Naive thymus-derived CD4-positive, alpha-beta T cell (primary cell): ENCODE measurements at regions not wholly inside any gene's neighbourhood (a gene's known extent, or its start where the extent isn't known, plus 50 kb on each side); places are given as distances from the start of the nearest gene placed in this dataset.

Experiments
- ATAC-seq: fragments of 150-1000 bp; cut with Tn5 transposase; 2 replicates; pipeline ENCODE4 v1.10.0; 2021; ENCODE audit warnings: mild to moderate bottlenecking, moderate library complexity
- CTCF ChIA-PET: fragments of 350-600 bp; sonication (Branson Sonifier 250); formaldehyde crosslinking; loops from one replicate; lab custom pipeline; 2021; ENCODE audit warnings: antibody characterized with exemption; lab: Charles Lee
- POLR2A ChIA-PET: fragments of 350-600 bp; sonication (Branson Sonifier 250); formaldehyde crosslinking; loops from one replicate; lab custom pipeline; 2021; ENCODE audit warnings: antibody characterized with exemption, inconsistent platforms; lab: Charles Lee
- DNase-seq, 9 donors: peaks; one replicate each; pipeline versions ENCODE4 v3.0.0 to v3.0.0-alpha.2; 2020 to 2022; ENCODE audit warnings: mixed read lengths in 1 of 9
- H3K27ac ChIP-seq: one replicate; pipeline ENCODE4 v1.7.0; 2013; ENCODE audit warnings: mild to moderate bottlenecking, low read depth, low read length, moderate library complexity
- H3K27me3 ChIP-seq, 2 donors: one replicate each; pipeline ENCODE4 v1.7.0; 2013; ENCODE audit warnings: low read length in 2 of 2, mild to moderate bottlenecking in 2 of 2, moderate library complexity in 2 of 2; ENCODE audit not compliant: control insufficient read depth in 2 of 2, insufficient read depth in 2 of 2
- H3K36me3 ChIP-seq, 3 experiments: 1 replicate in 2 of 3; 2 replicates in 1 of 3; pipeline ENCODE4 v1.7.0; 2013; ENCODE audit warnings: low read length in 3 of 3, mild to moderate bottlenecking in 3 of 3, moderate library complexity in 1 of 3; ENCODE audit not compliant: insufficient read depth in 3 of 3, control insufficient read depth in 2 of 3
- H3K4me1 ChIP-seq, 2 donors: one replicate each; pipeline ENCODE4 v1.7.0; 2013; ENCODE audit warnings: low read length in 2 of 2, mild to moderate bottlenecking in 2 of 2, moderate library complexity in 1 of 2; ENCODE audit not compliant: control insufficient read depth in 2 of 2, insufficient read depth in 2 of 2
- H3K4me3 ChIP-seq: 2 replicates; pipeline ENCODE4 v1.7.0; 2013; ENCODE audit warnings: mild to moderate bottlenecking, low read length
- H3K9me3 ChIP-seq, 3 experiments: 1 replicate in 2 of 3; 2 replicates in 1 of 3; pipeline ENCODE4 v1.7.0; 2013; ENCODE audit warnings: low read length in 3 of 3; ENCODE audit not compliant: control insufficient read depth in 2 of 3
- H3K27ac Mint-ChIP-seq, 9 donors: one replicate each; pipeline ENCODE4 v1.8.0; 2020 to 2022; ENCODE audit warnings: mixed read lengths in 9 of 9, mild to moderate bottlenecking in 8 of 9, moderate library complexity in 5 of 9, inconsistent platforms in 2 of 9
- H3K27me3 Mint-ChIP-seq, 5 donors: one replicate each; pipeline ENCODE4 v1.8.0; 2021 to 2022; ENCODE audit warnings: mixed read lengths in 5 of 5, mild to moderate bottlenecking in 1 of 5
- H3K36me3 Mint-ChIP-seq, 5 donors: one replicate each; pipeline ENCODE4 v1.8.0; 2020 to 2022; ENCODE audit warnings: mixed read lengths in 5 of 5, mild to moderate bottlenecking in 3 of 5, inconsistent platforms in 1 of 5
- H3K4me1 Mint-ChIP-seq, 7 donors: one replicate each; pipeline ENCODE4 v1.8.0; 2020 to 2022; ENCODE audit warnings: mixed read lengths in 7 of 7, mild to moderate bottlenecking in 3 of 7, inconsistent platforms in 1 of 7
- H3K4me3 Mint-ChIP-seq, 10 donors: one replicate each; pipeline ENCODE4 v1.8.0; 2020 to 2022; ENCODE audit warnings: mild to moderate bottlenecking in 10 of 10, mixed read lengths in 10 of 10, moderate library complexity in 6 of 10, inconsistent platforms in 2 of 10
- H3K9me3 Mint-ChIP-seq, 11 donors: one replicate each; pipeline ENCODE4 v1.8.0; 2020 to 2022; ENCODE audit warnings: mixed read lengths in 11 of 11, mild to moderate bottlenecking in 4 of 11, inconsistent platforms in 1 of 11, moderate library complexity in 1 of 11
- intact Hi-C, 2 donors: fragments of 100-400 bp; cut with micrococcal nuclease; formaldehyde crosslinking; loops; one replicate each; pipeline ENCODE4 v1.15.1; 2023

- Histone ChIP-seq H3K4me1 (no peaks in the 10 kb centered on the region), H3K9me3 (peaks cover 0 to 3% (median 0%) of the 10 kb centered on the region in 3 experiments), H3K27me3 (no peaks in the 10 kb centered on the region), H3K27ac (no peak overlapping the region), H3K36me3 (no peaks in the 10 kb centered on the region), H3K4me3 (no peak overlapping the region)
- POLR2A ChIA-PET, result no interaction called here
- intact Hi-C loops, result no loop called here
- Mint-ChIP-seq H3K27me3 (peaks cover 0 to 4% (median 3%) of the 10 kb centered on the region in 5 donors), H3K36me3 (no peaks in the 10 kb centered on the region), H3K27ac (no peak overlapping the region), H3K9me3 (peaks cover 0 to 29% (median 10%) of the 10 kb centered on the region in 11 donors), H3K4me3 (no peak overlapping the region), H3K4me1 (no peaks in the 10 kb centered on the region)
- no peak for ATAC-seq
- no peak for DNase-seq
- CTCF ChIA-PET, result no interaction called here
These were observed 1370.3 kb upstream of the CITED2 start for GRCh38 chr6:140744659-140745320.

DNA sequence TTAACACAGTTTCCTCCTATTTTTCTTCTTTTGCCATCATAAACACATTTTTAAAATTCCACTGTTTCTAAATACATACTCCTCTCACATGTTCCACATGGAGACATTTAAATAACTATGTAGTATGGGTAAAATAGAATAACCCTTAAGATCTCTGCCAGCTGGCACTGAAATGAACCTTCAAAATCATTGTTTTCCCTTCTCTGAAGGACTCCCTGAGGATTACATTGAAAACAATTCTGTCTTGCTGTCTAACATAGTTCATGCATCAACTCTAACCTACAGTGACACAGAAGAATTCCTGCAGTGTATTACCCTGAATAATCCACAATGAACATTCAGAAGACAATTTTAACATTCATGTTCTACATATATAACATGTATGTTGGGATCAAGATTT lies 1361.8 kb upstream of the CITED2 start:
- no peak for ATAC-seq
- Histone ChIP-seq H3K27me3 (no peaks in the 10 kb centered on the region), H3K9me3 (no peaks in the 10 kb centered on the region), H3K36me3 (no peaks in the 10 kb centered on the region), H3K27ac (no peak overlapping the region), H3K4me3 (no peak overlapping the region), H3K4me1 (no peaks in the 10 kb centered on the region)
- POLR2A ChIA-PET, result no interaction called here
- intact Hi-C loops, result no loop called here
- Mint-ChIP-seq H3K4me1 (no peaks in the 10 kb centered on the region), H3K27me3 (peaks cover 0 to 4% (median 0%) of the 10 kb centered on the region in 5 donors), H3K27ac (no peak overlapping the region), H3K4me3 (no peak overlapping the region), H3K36me3 (no peaks in the 10 kb centered on the region), H3K9me3 (peaks cover 0 to 4% (median 0%) of the 10 kb centered on the region in 11 donors)
- no peak for DNase-seq
- CTCF ChIA-PET, result no interaction called here

DNA sequence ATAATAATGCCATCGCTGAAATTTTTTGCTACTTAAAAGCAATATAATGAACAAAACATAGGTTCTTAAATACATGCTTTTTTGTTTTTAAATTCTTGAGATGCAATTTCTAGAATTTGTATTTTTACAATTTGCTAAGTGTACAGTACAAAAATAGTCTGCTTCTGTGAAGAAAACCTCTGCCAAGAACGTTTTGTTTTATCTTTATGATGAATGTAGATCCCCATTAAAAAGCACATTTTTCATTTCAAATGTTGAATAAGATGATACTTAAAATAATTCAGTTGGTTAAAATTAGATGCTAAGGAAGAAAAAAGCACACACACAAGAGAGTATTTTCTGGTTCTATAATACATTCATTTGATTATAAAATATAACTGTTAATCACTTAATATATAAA lies 1358.5 kb upstream of the CITED2 start:
- no peaks in the 10 kb centered on the region for H3K4me1 Mint-ChIP-seq
- H3K9me3 ChIP-seq, result no peaks in the 10 kb centered on the region
- CTCF ChIA-PET, result no interaction called here
- H3K27me3 ChIP-seq, result no peaks in the 10 kb centered on the region
- no peaks in the 10 kb centered on the region for H3K36me3 Mint-ChIP-seq
- DNase-seq (no peak), ATAC-seq (no peak)
- H3K27ac Mint-ChIP-seq, result no peak overlapping the region
- no peak overlapping the region for H3K4me3 ChIP-seq
- H3K27ac ChIP-seq, result no peak overlapping the region
- no peaks in the 10 kb centered on the region for H3K36me3 ChIP-seq
- H3K4me1 ChIP-seq, result no peaks in the 10 kb centered on the region
- POLR2A ChIA-PET, result no interaction called here
- no peak overlapping the region for H3K4me3 Mint-ChIP-seq
- H3K27me3 Mint-ChIP-seq, result peaks cover 0 to 7% (median 0%) of the 10 kb centered on the region in 5 donors
- peaks cover 0 to 1% (median 0%) of the 10 kb centered on the region in 11 donors for H3K9me3 Mint-ChIP-seq
- intact Hi-C loops, result no loop called here

GRCh38 chr6:140732155-140732554 lies 1357.7 kb upstream of the CITED2 start:
- Mint-ChIP-seq H3K9me3 (no peaks in the 10 kb centered on the region), H3K4me1 (no peaks in the 10 kb centered on the region), H3K36me3 (no peaks in the 10 kb centered on the region), H3K4me3 (no peak overlapping the region), H3K27ac (no peak overlapping the region), H3K27me3 (peaks cover 0 to 7% (median 0%) of the 10 kb centered on the region in 5 donors)
- H3K4me1 ChIP-seq, result no peaks in the 10 kb centered on the region
- DNase-seq (no peak), ATAC-seq (no peak)
- ChIA-PET CTCF (no interaction called here), POLR2A (no interaction called here)
- no peaks in the 10 kb centered on the region for H3K27me3 ChIP-seq
- no peak overlapping the region for H3K4me3 ChIP-seq
- intact Hi-C loops, result no loop called here
- H3K9me3 ChIP-seq, result no peaks in the 10 kb centered on the region
- H3K27ac ChIP-seq, result no peak overlapping the region
- no peaks in the 10 kb centered on the region for H3K36me3 ChIP-seq

- POLR2A ChIA-PET, result no interaction called here
- no peak overlapping the region for H3K4me3 ChIP-seq
- no peak for ATAC-seq
- Mint-ChIP-seq H3K9me3 (no peaks in the 10 kb centered on the region), H3K27me3 (peaks cover 0 to 7% (median 0%) of the 10 kb centered on the region in 5 donors), H3K4me1 (no peaks in the 10 kb centered on the region), H3K36me3 (no peaks in the 10 kb centered on the region), H3K4me3 (no peak overlapping the region), H3K27ac (no peak overlapping the region)
- CTCF ChIA-PET, result no interaction called here
- no peaks in the 10 kb centered on the region for H3K9me3 ChIP-seq
- H3K4me1 ChIP-seq, result no peaks in the 10 kb centered on the region
- H3K27me3 ChIP-seq, result no peaks in the 10 kb centered on the region
- H3K27ac ChIP-seq, result no peak overlapping the region
- intact Hi-C loops, result no loop called here
- H3K36me3 ChIP-seq, result no peaks in the 10 kb centered on the region
- DNase-seq, result no peak
These were observed 1357.3 kb upstream of the CITED2 start for GRCh38 chr6:140731741-140732140.

DNA sequence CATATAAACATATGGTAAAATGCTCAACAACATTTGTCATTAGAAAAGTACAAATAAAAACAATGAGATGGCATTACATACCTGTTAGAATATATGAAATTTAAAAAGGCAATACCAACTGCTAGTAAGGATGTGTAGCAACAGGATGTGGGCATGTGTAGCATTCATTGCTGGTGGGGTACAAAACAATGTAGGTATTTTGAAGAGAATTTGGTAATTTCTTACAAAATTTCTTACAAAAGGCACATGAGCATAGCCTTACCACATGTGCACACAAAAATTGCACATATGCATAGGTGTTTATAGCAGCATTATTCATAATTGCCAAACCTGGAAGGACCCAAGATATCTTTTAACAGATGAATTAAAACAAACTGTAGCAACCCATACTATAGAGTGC lies 1355.1 kb upstream of the CITED2 start:
- Mint-ChIP-seq H3K9me3 (peaks cover 0 to 5% (median 0%) of the 10 kb centered on the region in 11 donors), H3K4me3 (no peak overlapping the region), H3K36me3 (no peaks in the 10 kb centered on the region), H3K27ac (no peak overlapping the region), H3K27me3 (peaks cover 0 to 7% (median 0%) of the 10 kb centered on the region in 5 donors), H3K4me1 (no peaks in the 10 kb centered on the region)
- intact Hi-C loops, result no loop called here
- ATAC-seq (no peak), DNase-seq (no peak)
- no peaks in the 10 kb centered on the region for H3K9me3 ChIP-seq
- no peaks in the 10 kb centered on the region for H3K36me3 ChIP-seq
- H3K27me3 ChIP-seq, result no peaks in the 10 kb centered on the region
- no peaks in the 10 kb centered on the region for H3K4me1 ChIP-seq
- ChIA-PET CTCF (no interaction called here), POLR2A (no interaction called here)
- no peak overlapping the region for H3K4me3 ChIP-seq
- H3K27ac ChIP-seq, result no peak overlapping the region

DNA sequence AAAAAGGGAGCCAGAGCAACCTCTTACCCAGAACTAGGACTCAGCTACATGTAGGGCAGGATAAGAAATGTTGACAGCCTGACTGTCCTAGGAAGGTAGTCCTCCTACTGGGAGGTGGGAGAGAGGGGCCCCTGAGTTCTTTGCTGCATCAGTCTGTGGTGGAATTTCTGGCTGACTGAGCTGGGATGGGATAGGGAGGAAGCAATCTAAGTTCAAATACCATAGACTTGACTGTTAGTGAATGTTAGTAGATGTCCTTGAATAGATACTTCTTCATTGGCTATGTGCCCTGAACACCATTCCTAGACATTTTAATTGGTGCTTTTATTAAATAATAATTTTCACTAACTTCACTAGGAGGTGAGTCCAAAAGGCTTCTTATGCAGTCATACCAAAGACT lies 1343.6 kb upstream of the CITED2 start:
- Histone ChIP-seq H3K36me3 (no peaks in the 10 kb centered on the region), H3K4me1 (no peaks in the 10 kb centered on the region), H3K4me3 (no peak overlapping the region), H3K27me3 (no peaks in the 10 kb centered on the region), H3K9me3 (no peaks in the 10 kb centered on the region), H3K27ac (no peak overlapping the region)
- Mint-ChIP-seq H3K27ac (no peak overlapping the region), H3K9me3 (peaks cover 0 to 21% (median 6%) of the 10 kb centered on the region in 11 donors), H3K4me3 (no peak overlapping the region), H3K36me3 (peaks cover 0 to 5% (median 0%) of the 10 kb centered on the region in 5 donors), H3K4me1 (no peaks in the 10 kb centered on the region), H3K27me3 (peaks cover 0 to 5% (median 0%) of the 10 kb centered on the region in 5 donors)
- ChIA-PET CTCF (no interaction called here), POLR2A (no interaction called here)
- ATAC-seq (no peak), DNase-seq (no peak)
- intact Hi-C loops, result no loop called here
